Large intestine (tissue), 3 donors: ENCODE measurements at regions not wholly inside any gene's neighbourhood (a gene's known extent, or its start where the extent isn't known, plus 50 kb on each side); places are given as distances from the start of the nearest gene placed in this dataset.

Experiments
- DNase-seq, 2 donors: peaks; one replicate each; pipeline versions ENCODE4 v3.0.0 to v3.0.0-alpha.2; 2013
- H3K27ac ChIP-seq: one replicate; pipeline ENCODE4 v1.5.1; 2013; ENCODE audit warnings: low read length
- H3K27me3 ChIP-seq: 2 replicates; pipeline ENCODE4 v1.6.1; 2013; ENCODE audit warnings: low read length; ENCODE audit not compliant: control insufficient read depth, insufficient read depth
- H3K36me3 ChIP-seq: 2 replicates; pipeline ENCODE4 v1.6.1; 2013; ENCODE audit warnings: low read length; ENCODE audit not compliant: control insufficient read depth, insufficient read depth
- H3K4me1 ChIP-seq: one replicate; pipeline ENCODE4 v1.6.1; 2013; ENCODE audit warnings: low read length; ENCODE audit not compliant: control insufficient read depth, insufficient read depth
- H3K4me3 ChIP-seq: one replicate; pipeline ENCODE4 v1.5.1; 2013; ENCODE audit warnings: low read length
- H3K9me3 ChIP-seq: one replicate; pipeline ENCODE4 v1.6.1; 2013; ENCODE audit warnings: mild to moderate bottlenecking, low read depth, low read length, moderate library complexity; ENCODE audit not compliant: control insufficient read depth
- WGBS: methylation state at CpG from one replicate; pipeline ENCODE4 v1.1.5; 2013; ENCODE audit warnings: low lambda C conversion rate; ENCODE audit not compliant: insufficient coverage; 5-methylcytosine and 5-hydroxymethylcytosine counted together

DNA sequence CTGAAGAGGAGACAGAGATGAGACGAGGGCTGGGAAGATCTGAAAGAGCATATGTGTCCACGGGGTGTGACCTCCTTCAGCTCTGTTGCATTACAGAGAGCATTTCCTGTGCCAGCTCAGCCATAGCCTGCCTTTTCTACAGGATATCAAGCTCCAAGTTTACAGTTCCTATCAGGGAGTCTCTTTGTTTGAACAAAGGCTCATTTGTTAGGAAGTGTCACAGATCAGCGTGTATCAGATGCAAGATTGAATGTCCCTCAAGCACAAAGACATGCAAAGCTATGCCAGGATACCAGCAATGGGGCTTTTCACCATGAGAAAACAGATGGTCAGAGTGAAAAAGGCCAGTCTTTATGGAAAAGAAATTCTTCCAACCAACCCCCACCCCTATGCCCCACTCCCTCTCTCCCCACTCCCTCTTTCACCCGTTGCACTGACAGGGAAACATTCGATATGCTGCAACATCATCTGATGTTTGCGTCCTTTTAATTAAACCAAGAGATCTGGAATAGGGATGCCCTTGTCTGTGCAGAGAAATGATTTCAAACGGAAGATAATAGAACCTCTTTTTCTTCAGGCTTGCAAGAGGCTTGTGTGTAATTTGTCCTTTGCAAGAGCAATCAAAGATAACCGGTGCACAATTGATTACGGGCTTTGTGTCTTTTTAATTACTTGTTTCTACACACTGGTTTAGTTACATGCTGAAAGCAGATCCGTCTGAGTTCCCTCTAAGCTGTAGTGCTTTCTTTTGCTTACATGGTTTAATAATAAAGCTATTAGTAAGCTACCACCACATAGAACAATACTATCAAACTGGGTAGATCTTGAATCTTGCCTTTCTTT lies 263.1 kb upstream of the RGMB start:
- no peaks in the 10 kb centered on the region for H3K36me3 ChIP-seq
- 0% methylated on average over 1 of the region's 10 CpGs for WGBS
- H3K27me3 ChIP-seq, result no peaks in the 10 kb centered on the region
- H3K9me3 ChIP-seq, result no peaks in the 10 kb centered on the region
- DNase-seq, result peak; percentile 35 to 74
- H3K4me3 ChIP-seq, result no peak overlapping the region
- peaks cover 27% of the 10 kb centered on the region for H3K4me1 ChIP-seq
- H3K27ac ChIP-seq, result peak overlapping the region; percentile 52

- Histone ChIP-seq H3K27me3 (no peaks in the 10 kb centered on the region), H3K27ac (no peak overlapping the region), H3K36me3 (no peaks in the 10 kb centered on the region), H3K4me1 (peaks cover 38% of the 10 kb centered on the region), H3K4me3 (no peak overlapping the region), H3K9me3 (no peaks in the 10 kb centered on the region)
- no CpG with 5 or more reads among the region's 4 CpGs for WGBS
- peak in 1 of 2 donors; percentile 56 for DNase-seq
Observed at GRCh38 chr5:98513380-98513779, 260.1 kb upstream of the RGMB start.

GRCh38 chr5:98514215-98514614 lies 259.2 kb upstream of the RGMB start:
- H3K9me3 ChIP-seq, result no peaks in the 10 kb centered on the region
- WGBS, result no CpG with 5 or more reads among the region's 3 CpGs
- peaks cover 36% of the 10 kb centered on the region for H3K4me1 ChIP-seq
- no peaks in the 10 kb centered on the region for H3K27me3 ChIP-seq
- H3K36me3 ChIP-seq, result no peaks in the 10 kb centered on the region
- no peak for DNase-seq
- no peak overlapping the region for H3K4me3 ChIP-seq
- H3K27ac ChIP-seq, result no peak overlapping the region

DNA sequence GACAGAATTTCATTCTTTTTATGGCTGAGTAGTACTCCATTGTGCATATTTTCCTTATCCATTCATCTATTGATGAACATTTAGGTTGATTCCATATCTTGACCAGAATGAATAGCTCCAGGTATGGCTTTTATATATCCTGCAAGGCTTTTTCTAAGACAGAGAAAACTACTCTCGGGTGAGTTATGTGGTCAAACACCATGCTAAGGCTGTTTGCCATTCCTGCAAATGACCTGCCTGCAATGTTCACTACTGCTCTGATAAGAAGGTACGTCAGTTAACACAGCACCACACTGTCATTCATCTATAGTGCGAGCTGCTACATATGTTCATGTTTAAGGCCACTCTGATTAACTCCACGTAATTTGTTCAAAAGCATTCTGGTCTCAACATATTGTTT lies 256.8 kb upstream of the RGMB start:
- DNase-seq, result no peak
- Histone ChIP-seq H3K4me3 (no peak overlapping the region), H3K27ac (no peak overlapping the region), H3K9me3 (no peaks in the 10 kb centered on the region), H3K4me1 (peaks cover 30% of the 10 kb centered on the region), H3K27me3 (no peaks in the 10 kb centered on the region), H3K36me3 (no peaks in the 10 kb centered on the region)
- WGBS, result 68% methylated on average over 3 of the region's 4 CpGs

DNA sequence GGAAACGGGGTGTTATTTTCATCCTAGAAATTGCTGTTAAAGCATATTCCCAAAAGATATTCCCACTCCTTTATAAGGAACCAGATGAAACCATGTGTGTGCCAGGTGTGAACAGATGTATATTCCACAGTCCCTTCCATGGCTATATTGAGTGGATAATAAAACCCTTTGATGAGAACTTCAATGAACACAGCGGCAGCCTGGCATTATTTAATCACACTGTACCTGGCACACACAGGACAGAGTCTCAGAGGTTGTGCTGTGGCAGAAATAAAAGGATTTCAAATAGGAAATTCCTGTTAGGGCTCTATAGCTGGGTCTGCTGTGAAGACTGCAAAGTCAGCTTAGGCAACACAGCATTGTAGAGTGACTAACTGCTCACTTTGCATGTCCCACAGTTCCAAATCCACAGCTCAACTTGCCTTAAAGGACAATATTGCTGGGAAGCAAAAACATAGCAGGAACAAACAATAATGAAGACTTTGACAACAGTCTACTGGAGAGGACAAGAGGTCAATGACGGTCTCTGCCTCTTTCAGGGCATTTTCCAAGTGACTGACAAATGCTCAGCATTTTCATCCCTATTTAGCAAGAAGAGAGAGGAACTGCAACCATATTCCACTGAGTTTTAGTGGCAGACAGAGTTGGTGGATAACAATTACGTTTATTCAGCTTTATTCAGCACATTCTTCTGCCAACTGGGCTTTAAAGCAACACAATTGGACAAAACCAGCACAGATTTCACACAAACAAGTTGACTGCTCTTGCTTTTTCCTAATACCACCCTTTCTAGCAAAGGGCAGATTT lies 255.7 kb upstream of the RGMB start:
- peaks cover 35% of the 10 kb centered on the region for H3K4me1 ChIP-seq
- no peak overlapping the region for H3K4me3 ChIP-seq
- no peaks in the 10 kb centered on the region for H3K27me3 ChIP-seq
- DNase-seq, result peak in 1 of 2 donors; percentile 27
- no peaks in the 10 kb centered on the region for H3K36me3 ChIP-seq
- no peaks in the 10 kb centered on the region for H3K9me3 ChIP-seq
- H3K27ac ChIP-seq, result no peak overlapping the region
- WGBS, result no CpG with 5 or more reads among the region's 4 CpGs

GRCh38 chr5:98518754-98519153 lies 254.7 kb upstream of the RGMB start:
- peaks cover 30% of the 10 kb centered on the region for H3K4me1 ChIP-seq
- H3K9me3 ChIP-seq, result no peaks in the 10 kb centered on the region
- 29% methylated on average over 1 of the region's 1 CpG for WGBS
- no peaks in the 10 kb centered on the region for H3K27me3 ChIP-seq
- H3K36me3 ChIP-seq, result no peaks in the 10 kb centered on the region
- H3K4me3 ChIP-seq, result no peak overlapping the region
- H3K27ac ChIP-seq, result no peak overlapping the region
- DNase-seq, result peak in 1 of 2 donors; percentile 59

DNA sequence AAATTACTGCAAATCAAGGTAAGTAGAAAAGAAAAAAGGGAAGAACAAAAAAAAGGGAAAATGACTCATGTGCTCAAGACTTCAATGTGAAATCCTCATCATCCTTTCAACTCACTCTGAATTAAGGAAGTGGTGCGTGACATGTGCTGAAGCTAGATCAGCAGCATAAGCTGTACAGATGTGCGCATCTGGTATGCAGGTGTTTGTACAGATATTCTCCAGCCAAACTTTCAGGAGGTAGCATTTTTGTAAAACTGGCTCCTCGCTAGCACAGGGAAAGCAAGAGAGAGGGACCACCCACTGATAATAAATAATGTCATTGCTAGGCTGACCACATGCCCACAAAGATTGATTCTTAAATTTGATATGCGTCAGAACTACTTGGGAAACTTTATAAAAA lies 253.9 kb upstream of the RGMB start:
- Histone ChIP-seq H3K27ac (no peak overlapping the region), H3K9me3 (no peaks in the 10 kb centered on the region), H3K4me1 (peaks cover 30% of the 10 kb centered on the region), H3K36me3 (no peaks in the 10 kb centered on the region), H3K27me3 (no peaks in the 10 kb centered on the region), H3K4me3 (no peak overlapping the region)
- DNase-seq, result no peak
- 80% methylated on average over 1 of the region's 4 CpGs for WGBS

GRCh38 chr5:98521821-98522220 lies 251.6 kb upstream of the RGMB start:
- Histone ChIP-seq H3K36me3 (no peaks in the 10 kb centered on the region), H3K4me1 (peaks cover 32% of the 10 kb centered on the region), H3K9me3 (no peaks in the 10 kb centered on the region), H3K4me3 (no peak overlapping the region), H3K27me3 (no peaks in the 10 kb centered on the region), H3K27ac (no peak overlapping the region)
- peak; percentile 48 to 82 for DNase-seq
- WGBS, result no CpG with 5 or more reads among the region's 3 CpGs

DNA sequence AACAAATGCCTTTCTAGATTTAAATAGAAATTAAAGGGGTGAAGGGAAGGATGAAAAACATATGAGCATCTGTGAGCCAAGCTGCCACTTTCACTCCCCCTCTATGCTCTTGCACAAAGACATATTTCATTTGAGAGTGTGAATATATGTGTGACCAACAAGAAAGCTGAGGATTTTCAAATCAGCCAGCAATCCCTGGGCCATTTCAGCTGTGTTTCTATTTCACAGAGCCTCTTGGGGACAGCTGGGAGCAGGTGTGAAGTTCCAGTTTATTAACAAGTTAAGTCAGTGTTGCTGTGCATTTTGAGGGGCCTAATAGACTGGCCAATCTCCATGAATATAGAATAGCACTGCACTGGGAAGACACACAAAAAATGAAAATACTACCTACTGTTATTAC lies 248.7 kb upstream of the RGMB start:
- no peak for DNase-seq
- Histone ChIP-seq H3K36me3 (no peaks in the 10 kb centered on the region), H3K27me3 (no peaks in the 10 kb centered on the region), H3K4me3 (no peak overlapping the region), H3K27ac (no peak overlapping the region), H3K4me1 (peaks cover 19% of the 10 kb centered on the region), H3K9me3 (no peaks in the 10 kb centered on the region)

DNA sequence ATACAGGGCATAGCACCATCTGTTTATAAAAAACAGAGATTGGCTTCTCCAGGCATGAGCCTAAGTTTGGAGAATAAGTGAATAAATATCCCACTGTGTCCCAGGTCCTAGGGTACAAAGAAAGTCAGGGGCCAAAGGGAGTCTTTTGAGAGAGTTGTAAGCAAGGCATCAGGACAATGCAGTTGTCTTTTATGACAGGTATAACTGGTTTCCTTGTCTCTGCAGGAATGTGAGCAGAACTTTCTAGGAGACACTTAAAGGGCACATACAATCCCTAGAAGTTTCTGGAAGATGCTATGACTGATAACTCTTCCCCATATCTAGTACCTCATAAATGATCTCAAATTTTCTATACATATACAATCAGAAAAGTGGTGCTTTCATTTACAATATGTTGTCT lies 245.6 kb upstream of the RGMB start:
- DNase-seq, result no peak
- Histone ChIP-seq H3K4me1 (peaks cover 4% of the 10 kb centered on the region), H3K27me3 (no peaks in the 10 kb centered on the region), H3K36me3 (no peaks in the 10 kb centered on the region), H3K27ac (no peak overlapping the region), H3K4me3 (no peak overlapping the region), H3K9me3 (no peaks in the 10 kb centered on the region)

DNA sequence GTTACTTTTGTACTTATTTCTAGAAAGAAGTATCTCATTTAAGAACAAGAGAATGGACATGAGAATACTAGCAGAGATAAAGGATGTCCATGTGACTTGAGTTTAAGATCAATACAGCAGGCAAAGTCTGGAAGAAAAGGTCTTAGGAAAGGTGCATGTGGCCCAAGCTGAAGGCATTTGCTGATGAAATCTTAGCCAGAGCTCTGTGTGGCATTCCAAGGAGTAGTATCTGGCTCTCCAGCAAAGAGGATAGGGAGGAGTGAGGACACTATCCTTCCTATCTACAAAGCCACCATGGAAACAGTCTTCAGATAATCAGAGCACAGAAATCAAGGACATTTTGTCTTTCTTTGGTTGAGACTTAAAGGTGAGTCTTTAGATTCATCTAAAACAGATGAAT lies 244.1 kb upstream of the RGMB start:
- Histone ChIP-seq H3K27ac (no peak overlapping the region), H3K9me3 (no peaks in the 10 kb centered on the region), H3K4me3 (no peak overlapping the region), H3K27me3 (no peaks in the 10 kb centered on the region), H3K36me3 (no peaks in the 10 kb centered on the region), H3K4me1 (peaks cover 4% of the 10 kb centered on the region)
- DNase-seq, result no peak
